Transverse colon (tissue), 4 donors: ENCODE measurements at regions not wholly inside any gene's neighbourhood (a gene's known extent, or its start where the extent isn't known, plus 50 kb on each side); places are given as distances from the start of the nearest gene placed in this dataset.

Experiments used
- DNase-seq: peaks from one replicate; pipeline ENCODE4 v3.0.0-alpha.2; 2019
- H3K27ac ChIP-seq, 4 donors: fragments of 200-600 bp; sonication (generic); 2 replicates each; pipeline ENCODE4 v1.5.1; 2016 to 2018; ENCODE audit warnings: inconsistent platforms in 4 of 4
- H3K27me3 ChIP-seq: fragments of 200-600 bp; sonication (generic); 2 replicates; pipeline ENCODE4 v1.5.1; 2017; ENCODE audit warnings: inconsistent platforms
- H3K36me3 ChIP-seq, 4 donors: fragments of 200-600 bp; sonication (generic); 2 replicates each; pipeline ENCODE4 v1.5.1; 2017 to 2019; ENCODE audit warnings: inconsistent platforms in 4 of 4
- H3K4me1 ChIP-seq, 4 donors: fragments of 200-600 bp; sonication (generic); 2 replicates each; pipeline ENCODE4 v1.5.1; 2017 to 2020; ENCODE audit warnings: inconsistent platforms in 4 of 4
- H3K4me3 ChIP-seq, 4 donors: fragments of 200-600 bp; sonication (generic); 1 replicate in 1 of 4; 2 replicates in 3 of 4; pipeline versions ENCODE4 v1.5.1 to v1.6.1; 2017 to 2019; ENCODE audit warnings: inconsistent platforms in 4 of 4
- H3K9me3 ChIP-seq, 2 donors: fragments of 200-600 bp; sonication (generic); 2 replicates each; pipeline ENCODE4 v1.5.1; 2017 to 2019; ENCODE audit warnings: inconsistent platforms in 2 of 2
- CTCF ChIP-seq, 5 experiments: fragments of 200-600 bp in 3 of 5; fragments of 450-650 bp in 2 of 5; sonication (generic) in 3 of 5; IDR thresholded peaks; 1 replicate in 2 of 5; 2 replicates in 3 of 5; pipeline ENCODE4 v1.5.1; 2016 to 2017; ENCODE audit warnings: antibody characterized with exemption in 5 of 5, inconsistent platforms in 3 of 5, mild to moderate bottlenecking in 2 of 5, moderate library complexity in 1 of 5
- EP300 ChIP-seq: sonication (generic); formaldehyde crosslinking; IDR thresholded peaks from one replicate; pipeline ENCODE4 v1.6.1; 2017; ENCODE audit warnings: antibody characterized with exemption, low read depth
- POLR2A ChIP-seq: fragments of 450-650 bp; IDR thresholded peaks from one replicate; pipeline ENCODE4 v1.6.1; 2016; ENCODE audit warnings: antibody characterized with exemption, mild to moderate bottlenecking, moderate library complexity
- POLR2AphosphoS5 ChIP-seq, 3 donors: sonication (generic); formaldehyde crosslinking; IDR thresholded peaks; one replicate each; pipeline ENCODE4 v1.6.1; 2016; ENCODE audit warnings: antibody characterized with exemption in 3 of 3
- WGBS, 2 donors: methylation state at CpG; one replicate each; pipeline ENCODE4 v1.1.5; 2018; ENCODE audit warnings: low coverage in 1 of 2; 5-methylcytosine and 5-hydroxymethylcytosine counted together
- in situ Hi-C, 4 donors: fragments of 200-750 bp; cut with MboI; loops; one replicate each; pipeline versions ENCODE4 v1.15.0 to v1.15.1; 2017; ENCODE audit warnings: low sequenced_read_pairs in 3 of 4, low pct_ligation_motif_present in 1 of 4, low pct_unique_long_range_greater_than_20kb in 1 of 4
- intact Hi-C: fragments of 100-400 bp; cut with DNase I; formaldehyde crosslinking; loops from one replicate; pipeline ENCODE4 v1.15.1; 2023; ENCODE audit warnings: low total_unique reads

- TF ChIP-seq EP300 (no peak), POLR2A (no peak), POLR2AphosphoS5 (IDR thresholded peaks at IDR 0.05) (no peak), CTCF (IDR thresholded peaks at IDR 0.05) (no peak)
- in situ Hi-C loops = no loop called here
- intact Hi-C loops = no loop called here
- Histone ChIP-seq H3K4me3 (no peak overlapping the region), H3K4me1 (no peaks in the 10 kb centered on the region), H3K36me3 (no peaks in the 10 kb centered on the region), H3K27me3 (no peaks in the 10 kb centered on the region), H3K9me3 (no peaks in the 10 kb centered on the region), H3K27ac (no peak overlapping the region)
- DNase-seq = no peak
- WGBS, 2 donors = 5% methylated on average over 1 of the region's 1 CpG; no CpG with 5 or more reads in 1 of the 2 donors
Observed at GRCh38 chr5:110342683-110343082, 383.8 kb downstream of the TMEM232 start.

DNA sequence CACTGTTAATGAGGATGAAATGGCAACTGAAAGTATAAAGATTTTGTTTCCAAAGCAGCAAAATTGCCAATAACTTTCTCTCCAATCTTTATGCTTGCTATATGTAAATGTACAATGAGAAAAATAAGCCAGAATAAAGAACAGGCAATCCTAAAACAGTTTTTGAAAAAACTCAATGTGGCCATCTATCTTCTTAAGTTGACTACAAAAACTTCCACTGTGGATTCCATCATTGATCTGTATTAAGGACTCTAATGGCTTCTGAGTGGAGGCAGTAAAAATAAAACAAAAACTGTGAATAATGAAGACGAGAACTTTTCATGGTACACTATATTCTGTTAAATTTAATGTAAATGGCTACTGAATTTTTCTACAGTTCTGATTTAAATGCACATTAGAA lies 382.9 kb downstream of the TMEM232 start:
- Histone ChIP-seq H3K36me3 (no peaks in the 10 kb centered on the region), H3K4me1 (no peaks in the 10 kb centered on the region), H3K4me3 (no peak overlapping the region), H3K27ac (no peak overlapping the region), H3K9me3 (no peaks in the 10 kb centered on the region), H3K27me3 (no peaks in the 10 kb centered on the region)
- DNase-seq = no peak
- intact Hi-C loops = no loop called here
- WGBS, 2 donors = 79 to 92% methylated on average over 1 of the region's 1 CpG
- in situ Hi-C loops = no loop called here
- TF ChIP-seq POLR2A = no peak
- TF ChIP-seq POLR2AphosphoS5 (IDR thresholded peaks at IDR 0.05) = no peak
- TF ChIP-seq EP300 = no peak
- no peak for TF ChIP-seq CTCF (IDR thresholded peaks at IDR 0.05)

DNA sequence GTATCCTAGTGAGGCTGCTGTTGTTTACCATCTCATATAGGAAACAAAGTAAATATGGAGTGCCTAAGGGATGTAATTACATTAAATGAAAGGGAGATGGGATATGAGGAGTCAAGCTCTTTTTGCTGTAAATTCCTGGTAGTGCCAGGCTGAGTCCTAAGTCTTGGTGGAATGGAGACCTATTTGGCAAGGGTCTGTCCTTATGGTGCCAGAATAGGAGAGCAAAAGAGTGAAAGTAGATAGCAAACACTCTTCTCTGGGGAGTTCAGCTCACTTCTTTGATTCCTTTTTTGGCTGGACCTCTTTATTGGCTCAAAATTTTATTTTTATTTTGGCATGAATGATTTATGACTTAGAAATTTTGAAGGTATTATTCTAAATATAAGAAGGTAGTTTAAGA lies 380.8 kb downstream of the TMEM232 start:
- TF ChIP-seq POLR2AphosphoS5 (IDR thresholded peaks at IDR 0.05) = no peak
- no peak for TF ChIP-seq EP300
- TF ChIP-seq CTCF (IDR thresholded peaks at IDR 0.05) = no peak
- no peak for TF ChIP-seq POLR2A
- no peaks in the 10 kb centered on the region for H3K27me3 ChIP-seq
- H3K36me3 ChIP-seq = no peaks in the 10 kb centered on the region
- no peak overlapping the region for H3K27ac ChIP-seq
- no peak overlapping the region for H3K4me3 ChIP-seq
- in situ Hi-C loops = no loop called here
- no peaks in the 10 kb centered on the region for H3K4me1 ChIP-seq
- DNase-seq = no peak
- intact Hi-C loops = no loop called here
- H3K9me3 ChIP-seq = no peaks in the 10 kb centered on the region

GRCh38 chr5:110346893-110347358 lies 379.5 kb downstream of the TMEM232 start:
- intact Hi-C loops = no loop called here

More at GRCh38 chr5:110346893-110347358, 379.5 kb downstream of the TMEM232 start:
- Histone ChIP-seq H3K4me3 (no peak overlapping the region), H3K36me3 (no peaks in the 10 kb centered on the region), H3K27me3 (no peaks in the 10 kb centered on the region), H3K9me3 (no peaks in the 10 kb centered on the region), H3K4me1 (no peaks in the 10 kb centered on the region), H3K27ac (no peak overlapping the region)
- TF ChIP-seq POLR2AphosphoS5 (IDR thresholded peaks at IDR 0.05) = no peak
- no peak for TF ChIP-seq POLR2A
- no peak for TF ChIP-seq CTCF (IDR thresholded peaks at IDR 0.05)
- TF ChIP-seq EP300 = no peak
- in situ Hi-C loops = no loop called here
- no peak for DNase-seq
